GM23248 (cell line): ENCODE measurements at regions not wholly inside any gene's neighbourhood (a gene's known extent, or its start where the extent isn't known, plus 50 kb on each side); places are given as distances from the start of the nearest gene placed in this dataset.

Experiments
- DNase-seq: peaks from one replicate; pipeline ENCODE4 v3.0.0-alpha.2; 2015
- H2AFZ ChIP-seq: fragments of 200-600 bp; sonication (generic); 2 replicates; pipeline ENCODE4 v1.6.1; 2016; ENCODE audit warnings: antibody characterized with exemption
- H3F3A ChIP-seq: fragments of 200-600 bp; sonication (generic); 2 replicates; pipeline ENCODE4 v1.6.1; 2016; ENCODE audit warnings: mild to moderate bottlenecking, antibody characterized with exemption, mixed run types; ENCODE audit not compliant: insufficient read depth
- H3K27ac ChIP-seq: fragments of 200-600 bp; sonication (generic); 2 replicates; pipeline ENCODE4 v1.5.1; 2016; ENCODE audit warnings: mild to moderate bottlenecking
- H3K27me3 ChIP-seq: fragments of 200-600 bp; sonication (generic); replicated peaks from 2 replicates; pipeline ENCODE4 v1.6.1; 2016; ENCODE audit warnings: mild to moderate bottlenecking; ENCODE audit not compliant: insufficient read depth
- H3K36me3 ChIP-seq: fragments of 200-600 bp; sonication (generic); 2 replicates; pipeline ENCODE4 v1.6.1; 2016; ENCODE audit warnings: low read depth, mild to moderate bottlenecking
- H3K4me1 ChIP-seq: fragments of 200-600 bp; sonication (generic); 2 replicates; pipeline ENCODE4 v1.6.1; 2016; ENCODE audit warnings: mild to moderate bottlenecking; ENCODE audit not compliant: insufficient read depth
- H3K4me2 ChIP-seq: fragments of 200-600 bp; sonication (generic); one replicate; pipeline ENCODE4 v1.6.1; 2016; ENCODE audit warnings: mild to moderate bottlenecking; ENCODE audit not compliant: unreplicated experiment
- H3K4me3 ChIP-seq: fragments of 200-600 bp; sonication (generic); 2 replicates; pipeline ENCODE4 v1.5.1; 2016; ENCODE audit warnings: mild to moderate bottlenecking
- H3K79me2 ChIP-seq: fragments of 200-600 bp; sonication (generic); 2 replicates; pipeline ENCODE4 v1.6.1; 2016; ENCODE audit warnings: mild to moderate bottlenecking; ENCODE audit not compliant: insufficient read depth
- H3K9ac ChIP-seq: fragments of 200-600 bp; sonication (generic); 2 replicates; pipeline ENCODE4 v1.6.1; 2016; ENCODE audit warnings: mild to moderate bottlenecking
- H3K9me2 ChIP-seq: fragments of 200-600 bp; sonication (generic); 2 replicates; pipeline ENCODE4 v1.6.1; 2016; ENCODE audit warnings: mixed run types, mild to moderate bottlenecking, moderate library complexity; ENCODE audit not compliant: insufficient read depth
- H3K9me3 ChIP-seq: fragments of 200-600 bp; sonication (generic); one replicate; pipeline ENCODE4 v1.6.1; 2017; ENCODE audit warnings: low read depth
- H4K20me1 ChIP-seq: fragments of 200-600 bp; sonication (generic); 2 replicates; pipeline ENCODE4 v1.6.0; 2016; ENCODE audit not compliant: insufficient read depth
- EZH2 ChIP-seq: fragments of 200-600 bp; sonication (generic); IDR thresholded peaks from 2 replicates; pipeline ENCODE4 v1.6.1; 2018; ENCODE audit warnings: antibody characterized with exemption, mild to moderate bottlenecking; ENCODE audit not compliant: insufficient read depth, poor library complexity, severe bottlenecking
- EZH2phosphoT487 ChIP-seq: fragments of 200-600 bp; sonication (generic); IDR thresholded peaks from 2 replicates; pipeline ENCODE4 v1.6.1; 2018; ENCODE audit warnings: antibody characterized with exemption, moderate library complexity, mild to moderate bottlenecking, low read depth; ENCODE audit not compliant: insufficient read depth
- WGBS, 2 experiments: methylation state at CpG; one replicate each; pipeline ENCODE4 v1.1.6; 2015 to 2017; ENCODE audit warnings: low lambda C conversion rate in 2 of 2, low coverage in 1 of 2; ENCODE audit errors: missing lambda C conversion rate in 2 of 2; 5-methylcytosine and 5-hydroxymethylcytosine counted together
- in situ Hi-C: fragments of 300-500 bp; cut with MboI; formaldehyde crosslinking; loops from 2 replicates; pipeline ENCODE4 v1.15.0; 2020

- no peaks in the 10 kb centered on the region for H3K79me2 ChIP-seq
- H3K9ac ChIP-seq = no peak overlapping the region
- no peaks in the 10 kb centered on the region for H3K27me3 ChIP-seq
- H3K27ac ChIP-seq = no peak overlapping the region
- no peak for DNase-seq
- H4K20me1 ChIP-seq = no peaks in the 10 kb centered on the region
- no peaks in the 10 kb centered on the region for H3K9me3 ChIP-seq
- H3K4me1 ChIP-seq = 0 out of 2 replicates have a peak, but pooled peaks cover 7% of the 10 kb centered on the region
- WGBS, 2 experiments = 34 to 41% methylated on average over 1 of the region's 1 CpG
- in situ Hi-C loops = no loop called here
- no peak overlapping the region for H3K4me3 ChIP-seq
- H2AFZ ChIP-seq = no peak overlapping the region
- TF ChIP-seq EZH2phosphoT487 (no peak), EZH2 (no peak)
- no peaks in the 10 kb centered on the region for H3K9me2 ChIP-seq
- no peaks in the 10 kb centered on the region for H3K36me3 ChIP-seq
- H3F3A ChIP-seq = no peaks in the 10 kb centered on the region
- no peak overlapping the region for H3K4me2 ChIP-seq
Observed at GRCh38 chr3:140763532-140763931, 85.7 kb downstream of the TRIM42 start.

- Histone ChIP-seq H3K9me2 (no peaks in the 10 kb centered on the region), H3K4me2 (no peak overlapping the region), H3K4me1 (0 out of 2 replicates have a peak, but pooled peaks cover 7% of the 10 kb centered on the region), H3F3A (no peaks in the 10 kb centered on the region), H3K79me2 (no peaks in the 10 kb centered on the region), H4K20me1 (no peaks in the 10 kb centered on the region), H2AFZ (no peak overlapping the region), H3K27ac (no peak overlapping the region), H3K27me3 (no peaks in the 10 kb centered on the region), H3K9me3 (no peaks in the 10 kb centered on the region), H3K36me3 (no peaks in the 10 kb centered on the region), H3K4me3 (no peak overlapping the region), H3K9ac (no peak overlapping the region)
- no peak for DNase-seq
- 40 to 54% methylated on average over 2 of the region's 2 CpGs for WGBS, 2 experiments
- TF ChIP-seq EZH2 (no peak), EZH2phosphoT487 (no peak)
- in situ Hi-C loops = no loop called here
Observed at GRCh38 chr3:140765246-140765645, 87.4 kb downstream of the TRIM42 start.

- Histone ChIP-seq H3F3A (no peaks in the 10 kb centered on the region), H3K27ac (no peak overlapping the region), H3K9ac (no peak overlapping the region), H3K79me2 (no peaks in the 10 kb centered on the region), H3K4me3 (no peak overlapping the region), H2AFZ (no peak overlapping the region), H3K4me2 (no peak overlapping the region), H3K4me1 (0 out of 2 replicates have a peak, but pooled peaks cover 7% of the 10 kb centered on the region), H3K36me3 (no peaks in the 10 kb centered on the region), H4K20me1 (no peaks in the 10 kb centered on the region), H3K27me3 (no peaks in the 10 kb centered on the region), H3K9me2 (no peaks in the 10 kb centered on the region), H3K9me3 (no peaks in the 10 kb centered on the region)
- no peak for DNase-seq
- in situ Hi-C loops = no loop called here
- WGBS, 2 experiments = 29 to 35% methylated on average over 3 of the region's 3 CpGs
- TF ChIP-seq EZH2phosphoT487 = no peak
- TF ChIP-seq EZH2 = no peak
Observed at GRCh38 chr3:140766465-140766864, 88.6 kb downstream of the TRIM42 start.

- 0 out of 2 replicates have a peak, but pooled peaks cover 7% of the 10 kb centered on the region for H3K4me1 ChIP-seq
- H3K9me2 ChIP-seq = no peaks in the 10 kb centered on the region
- H3K79me2 ChIP-seq = no peaks in the 10 kb centered on the region
- H4K20me1 ChIP-seq = no peaks in the 10 kb centered on the region
- TF ChIP-seq EZH2phosphoT487 = no peak
- no peak for TF ChIP-seq EZH2
- H2AFZ ChIP-seq = no peak overlapping the region
- H3K27ac ChIP-seq = no peak overlapping the region
- no peaks in the 10 kb centered on the region for H3K36me3 ChIP-seq
- in situ Hi-C loops = no loop called here
- 0% methylated on average over 1 of the region's 1 CpG for WGBS, 2 experiments
- no peak overlapping the region for H3K4me3 ChIP-seq
- H3K27me3 ChIP-seq = no peaks in the 10 kb centered on the region
- no peaks in the 10 kb centered on the region for H3K9me3 ChIP-seq
- peak; percentile 13 for DNase-seq
- H3K9ac ChIP-seq = no peak overlapping the region
- H3F3A ChIP-seq = no peaks in the 10 kb centered on the region
- H3K4me2 ChIP-seq = no peak overlapping the region
Observed at GRCh38 chr3:140767566-140767965, 89.7 kb downstream of the TRIM42 start.

GRCh38 chr3:140768941-140769340 is 91.1 kb downstream of the TRIM42 start:
- Histone ChIP-seq H3K27ac (no peak overlapping the region), H3K27me3 (no peaks in the 10 kb centered on the region), H3K4me3 (no peak overlapping the region), H2AFZ (no peak overlapping the region), H3K9ac (no peak overlapping the region), H3K9me2 (no peaks in the 10 kb centered on the region), H3F3A (no peaks in the 10 kb centered on the region), H3K9me3 (no peaks in the 10 kb centered on the region), H3K36me3 (no peaks in the 10 kb centered on the region), H4K20me1 (no peaks in the 10 kb centered on the region), H3K79me2 (no peaks in the 10 kb centered on the region), H3K4me2 (no peak overlapping the region), H3K4me1 (0 out of 2 replicates have a peak, but pooled peaks cover 7% of the 10 kb centered on the region)
- TF ChIP-seq EZH2 (no peak), EZH2phosphoT487 (no peak)
- WGBS, 2 experiments = 10 to 14% methylated on average over 2 of the region's 2 CpGs
- in situ Hi-C loops = no loop called here
- DNase-seq = peak; percentile 13
